ENCODE measurements at regions not wholly inside any gene's neighbourhood (a gene's known extent, or its start where the extent isn't known, plus 50 kb on each side); places are given as distances from the start of the nearest gene placed in this dataset.

- no peak for DNase-seq (ENCODE audit: low read depth)
Observed at GRCh38 chr15:31824024-31824423, 206.3 kb upstream of the CHRNA7 start.

GRCh38 chr15:31828594-31828993 is 201.7 kb upstream of the CHRNA7 start:
- DNase-seq (ENCODE audit: low read depth): no peak

GRCh38 chr15:31830591-31830990 is 199.7 kb upstream of the CHRNA7 start:
- no peak for DNase-seq (ENCODE audit: low read depth)

- DNase-seq (ENCODE audit: low read depth): no peak
Observed at GRCh38 chr15:31831596-31831995, 198.7 kb upstream of the CHRNA7 start.

GRCh38 chr15:31834654-31835053 is 195.7 kb upstream of the CHRNA7 start:
- no peak for DNase-seq (ENCODE audit: low read depth)

- no peak for DNase-seq (ENCODE audit: low read depth)
Observed at GRCh38 chr15:31839388-31839787, 190.9 kb upstream of the CHRNA7 start.

GRCh38 chr15:31840849-31841476 is 189.4 kb upstream of the CHRNA7 start:
- DNase-seq (ENCODE audit: low read depth): no peak

GRCh38 chr15:31842532-31843195 is 187.7 kb upstream of the CHRNA7 start:
- no peak for DNase-seq (ENCODE audit: low read depth)

- DNase-seq (ENCODE audit: low read depth): no peak
Observed at GRCh38 chr15:31843426-31844055, 186.8 kb upstream of the CHRNA7 start.

GRCh38 chr15:31845791-31846190 is 184.5 kb upstream of the CHRNA7 start:
- DNase-seq (ENCODE audit: low read depth): no peak

GRCh38 chr15:31847961-31848360 is 182.4 kb upstream of the CHRNA7 start:
- DNase-seq (ENCODE audit: low read depth): no peak

GRCh38 chr15:31848621-31849020 is 181.7 kb upstream of the CHRNA7 start:
- no peak for DNase-seq (ENCODE audit: low read depth)

GRCh38 chr15:31852933-31853799 is 177.1 kb upstream of the CHRNA7 start:
- no peak for DNase-seq (ENCODE audit: low read depth)

GRCh38 chr15:31856581-31856980 is 173.7 kb upstream of the CHRNA7 start:
- DNase-seq (ENCODE audit: low read depth): no peak

GRCh38 chr15:31857194-31857593 is 173.1 kb upstream of the CHRNA7 start:
- DNase-seq (ENCODE audit: low read depth): no peak

GRCh38 chr15:31858026-31858425 is 172.3 kb upstream of the CHRNA7 start:
- DNase-seq (ENCODE audit: low read depth): no peak

GRCh38 chr15:31866248-31866647 is 164.1 kb upstream of the CHRNA7 start:
- DNase-seq (ENCODE audit: low read depth): no peak

- DNase-seq (ENCODE audit: low read depth): no peak
Observed at GRCh38 chr15:31867536-31868442, 162.5 kb upstream of the CHRNA7 start.

GRCh38 chr15:31869686-31870307 is 160.5 kb upstream of the CHRNA7 start:
- no peak for DNase-seq (ENCODE audit: low read depth)

GRCh38 chr15:31870328-31871165 is 159.8 kb upstream of the CHRNA7 start, which contains the start of gene OTUD7A:
TSS of gene OTUD7A (minus strand) at chr15:31870673.
- DNase-seq (ENCODE audit: low read depth): peak; percentile 27

Measured in GM04504 (cell line).